Anterior cingulate cortex (tissue), 58 donors: ENCODE measurements at regions not wholly inside any gene's neighbourhood (a gene's known extent, or its start where the extent isn't known, plus 50 kb on each side); places are given as distances from the start of the nearest gene placed in this dataset.
A peak's percentile ranks its signal among the peaks of the same experiment; 100 is the strongest.
"Not testable (repeated sequence)": the region's sequence is repeated elsewhere in the genome, so short reads cannot be mapped to it uniquely, and the experiment has no call there.

Experiments used
- DNase-seq, 58 donors: peaks; one replicate each; lab custom pipeline; 2025; lab: John Stamatoyannopoulos, UW

GRCh38 chr18:54433368-54433767 is 75.7 kb downstream of the C18orf54 start:
- no peak for DNase-seq

- no peak for DNase-seq
Observed at GRCh38 chr18:54433857-54434256, 76.2 kb downstream of the C18orf54 start.

DNA sequence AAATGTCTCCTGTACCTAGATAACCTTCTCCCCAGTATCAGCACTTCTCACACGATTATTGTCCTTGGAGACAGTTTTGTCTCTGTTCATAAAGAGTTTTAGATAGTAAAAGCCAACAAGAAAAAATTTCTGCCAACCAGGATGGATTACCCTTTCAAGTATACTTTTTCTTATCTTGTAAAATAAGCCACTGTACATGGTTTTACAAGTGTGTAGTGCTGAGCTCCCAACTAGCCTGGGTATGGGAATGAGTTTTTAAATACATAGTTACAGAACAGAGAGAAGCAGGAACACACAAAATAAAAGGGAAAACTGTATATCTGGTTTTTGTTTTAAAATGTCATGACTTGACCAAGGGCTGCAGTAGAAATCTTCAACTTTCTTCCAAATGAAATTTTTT is 76.7 kb downstream of the C18orf54 start:
- no peak for DNase-seq

DNA sequence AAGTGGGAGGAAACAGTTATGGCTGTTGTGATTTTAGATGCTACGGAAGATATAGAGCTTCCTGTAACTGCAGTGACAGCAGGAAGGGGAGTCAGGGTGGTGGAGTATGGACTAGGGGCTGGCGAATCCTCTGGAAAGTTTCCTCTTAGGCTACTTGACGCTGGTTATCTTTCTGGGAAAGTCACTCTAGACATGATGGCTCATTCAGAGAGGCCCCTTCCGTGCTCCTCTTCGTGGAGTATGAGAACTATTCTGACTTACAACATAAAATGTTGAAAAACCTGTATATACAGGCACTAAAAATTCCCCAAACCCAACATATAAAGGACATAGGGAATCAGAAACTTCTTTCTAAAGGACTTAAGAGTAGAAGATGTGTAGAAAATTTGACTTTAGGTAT is 78.8 kb downstream of the C18orf54 start:
- no peak for DNase-seq

DNA sequence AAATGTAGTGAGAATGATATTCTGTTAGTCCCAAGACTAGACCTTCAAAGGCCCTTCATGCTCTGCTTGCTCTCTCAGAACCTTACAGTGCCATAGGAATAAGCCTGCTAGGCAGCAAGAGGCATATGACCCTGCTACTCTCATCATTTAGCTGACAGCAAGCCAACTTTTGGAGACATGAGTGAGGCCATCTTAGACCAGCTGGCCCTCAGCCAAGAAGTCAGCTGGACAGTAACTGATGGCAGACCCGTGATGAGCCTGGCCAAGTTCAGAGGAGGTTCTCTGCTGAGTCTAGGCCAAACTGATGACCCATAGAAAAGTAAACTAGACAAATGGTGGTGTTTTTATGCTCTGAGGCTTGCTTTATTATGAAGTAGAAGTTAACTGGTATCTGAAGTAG is 82.6 kb downstream of the C18orf54 start:
- DNase-seq: peak in 1 of 58 donors; percentile 17

DNA sequence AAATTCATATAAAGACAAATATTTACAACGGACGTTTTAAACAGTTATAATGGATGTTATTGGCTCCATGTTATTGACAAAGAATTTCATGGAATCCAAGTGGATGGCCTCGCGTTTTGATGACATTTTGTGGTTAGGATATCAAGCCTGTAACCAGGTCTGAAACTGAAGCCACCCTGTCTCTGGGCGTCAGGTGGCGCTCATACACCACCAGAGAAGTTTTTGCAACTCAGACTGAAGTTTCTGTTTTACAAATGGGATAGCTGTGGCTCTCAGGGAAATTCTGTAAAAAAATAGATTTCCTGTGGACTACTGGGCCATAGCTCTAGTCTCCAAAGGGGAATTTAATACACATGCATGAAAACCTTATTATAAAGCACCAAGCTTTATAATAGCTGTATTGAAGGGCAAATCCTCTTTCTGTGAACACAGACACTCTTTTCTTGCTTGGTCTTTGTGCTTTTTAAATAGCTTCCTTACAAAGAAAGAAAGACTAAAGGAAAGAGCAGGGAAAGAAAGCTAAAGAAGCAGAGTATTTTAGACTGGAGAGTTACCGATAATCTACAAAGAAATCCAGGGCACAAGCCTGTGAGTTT is 86.7 kb downstream of the C18orf54 start:
- peak in 44 of 58 donors; percentile 0 to 39 (median 7) for DNase-seq

DNA sequence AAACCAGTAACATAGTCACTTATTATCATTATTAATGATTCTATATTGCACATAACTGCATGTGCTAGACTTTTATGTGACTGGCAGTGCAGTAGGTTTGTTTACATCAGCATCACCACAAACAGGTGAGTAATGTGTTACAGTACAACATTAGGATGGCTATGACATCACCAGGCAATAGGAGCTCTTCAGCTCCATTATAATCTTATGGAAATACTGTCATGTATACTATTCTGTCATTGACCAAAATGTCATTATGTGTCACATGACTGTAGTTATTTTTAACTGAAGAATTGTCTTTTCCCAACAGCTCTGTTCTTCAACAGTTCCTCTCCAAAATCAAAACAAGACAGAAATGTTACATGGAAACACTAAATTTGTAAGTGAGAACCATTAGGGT is 96.3 kb downstream of the C18orf54 start:
- DNase-seq: no peak

- no peak for DNase-seq
Observed at GRCh38 chr18:54465502-54465901, 107.8 kb downstream of the C18orf54 start.

DNA sequence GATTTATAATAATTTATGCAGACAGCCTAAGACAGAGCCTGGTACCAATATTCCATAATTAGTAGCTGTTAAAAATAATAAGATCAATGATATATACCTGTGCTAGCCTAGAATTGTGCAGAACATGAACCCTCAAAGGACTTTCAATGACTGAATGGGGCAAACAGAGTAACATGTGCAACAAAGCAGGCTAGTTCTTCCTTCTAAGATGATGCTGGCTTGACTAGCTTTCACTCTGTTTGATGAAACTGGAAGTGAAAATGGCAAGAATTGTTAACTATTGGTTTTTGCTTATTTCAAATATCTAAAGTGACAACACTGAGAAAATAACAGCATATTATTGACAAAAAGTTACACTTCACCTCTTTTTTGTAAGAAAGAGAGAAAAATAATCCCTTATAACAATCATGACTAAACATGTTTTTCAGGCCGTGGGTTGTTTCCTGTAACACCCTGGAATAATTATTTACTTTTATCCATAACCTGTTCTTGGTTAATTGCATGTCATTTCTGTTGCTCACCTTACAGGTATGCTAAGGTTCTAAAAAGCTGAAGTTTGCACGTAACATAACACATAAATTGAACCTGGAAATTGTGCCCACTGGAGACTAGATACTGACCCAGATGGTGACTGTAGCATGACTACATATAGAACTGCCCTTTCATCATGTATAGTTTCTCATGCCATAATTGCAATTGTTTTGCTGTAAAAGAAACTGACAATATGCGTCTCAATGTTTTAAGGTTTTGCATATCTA is 108.7 kb downstream of the C18orf54 start:
- no peak for DNase-seq

DNA sequence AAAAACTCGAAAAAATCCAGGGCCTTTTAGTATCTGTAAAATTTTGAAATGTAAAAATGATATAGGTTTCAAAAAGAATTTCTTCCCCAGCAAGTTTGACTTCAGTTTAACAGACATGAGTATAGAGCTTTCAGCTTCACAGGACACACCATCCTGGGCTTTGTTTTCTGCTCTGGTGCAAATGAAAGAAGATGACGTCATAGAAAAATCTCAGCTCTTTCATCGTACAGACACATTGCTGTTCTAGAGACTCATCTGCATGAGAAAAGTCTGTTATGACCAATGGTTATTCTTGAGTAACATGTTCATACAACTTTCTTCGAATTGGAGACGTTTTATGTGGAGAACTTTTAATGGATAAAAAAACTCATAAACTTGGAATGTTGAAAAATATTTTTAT is 111.7 kb upstream of the DYNAP start:
- no peak for DNase-seq

DNA sequence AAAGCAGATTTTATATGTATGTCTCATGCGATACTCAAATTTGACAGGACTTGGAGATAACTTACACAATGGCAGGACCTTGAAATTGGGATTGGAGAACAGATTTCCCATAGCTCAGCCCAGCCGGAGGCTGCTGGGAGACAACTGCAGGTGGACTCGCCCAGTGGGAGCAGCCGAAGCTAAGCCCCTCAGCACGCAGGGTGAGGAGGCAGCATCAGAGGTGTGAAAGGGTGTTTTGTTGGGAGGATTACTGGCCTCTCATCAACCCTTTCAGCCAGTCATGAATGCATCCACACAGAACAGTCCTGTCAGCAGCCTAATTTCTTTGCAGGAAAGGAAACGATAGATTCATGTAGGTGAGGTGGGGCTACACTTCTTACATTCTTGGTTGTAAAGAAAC is 110.4 kb upstream of the DYNAP start:
- no peak for DNase-seq

- DNase-seq: not testable (repeated sequence)
Observed at GRCh38 chr18:54502451-54502850, 88.6 kb upstream of the DYNAP start.

- DNase-seq: no peak
Observed at GRCh38 chr18:54503131-54503894, 87.7 kb upstream of the DYNAP start.

GRCh38 chr18:54506516-54507261 is 84.4 kb upstream of the DYNAP start:
- DNase-seq: no peak

GRCh38 chr18:54509793-54510192 is 81.3 kb upstream of the DYNAP start:
- DNase-seq: no peak

GRCh38 chr18:54515149-54515548 is 75.9 kb upstream of the DYNAP start:
- DNase-seq: no peak

DNA sequence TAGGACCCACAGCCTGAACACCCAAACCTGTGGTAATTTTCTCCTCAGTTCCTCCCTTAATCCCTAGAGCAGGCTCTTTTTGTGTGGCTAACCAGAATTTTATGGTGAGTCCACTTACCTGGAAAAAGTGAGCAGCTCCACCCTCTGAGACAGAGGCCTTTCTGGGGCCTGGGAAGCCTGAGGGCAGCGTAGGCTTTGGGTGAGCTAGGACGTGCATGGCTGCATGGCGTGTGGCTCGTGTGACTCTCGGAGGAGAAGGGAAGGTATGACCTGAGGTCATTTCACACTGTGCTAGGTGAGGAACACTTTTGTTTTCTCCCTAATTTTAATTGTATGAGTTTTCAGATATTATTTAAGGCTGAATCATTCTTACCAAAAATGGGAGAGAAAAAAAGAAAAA is 73.5 kb upstream of the DYNAP start:
- DNase-seq: no peak

DNA sequence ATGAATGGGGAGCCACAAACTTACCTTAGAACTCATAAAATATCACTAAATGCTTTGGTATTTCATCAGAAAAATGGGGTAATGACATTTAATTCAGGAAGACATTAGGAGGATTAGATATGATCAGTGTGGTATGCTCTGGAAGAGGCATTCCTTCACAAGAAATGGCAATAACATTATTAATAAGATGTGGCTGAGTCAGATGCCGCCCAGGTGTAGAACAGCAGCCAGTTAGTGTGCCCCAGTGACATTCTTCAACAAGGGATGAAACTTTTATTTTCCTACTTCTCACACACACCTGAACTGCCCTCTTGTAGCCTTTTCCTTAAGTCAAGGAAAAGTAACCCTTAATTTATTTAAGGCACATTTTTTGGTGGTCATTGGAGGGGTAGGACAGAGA is 69.2 kb upstream of the DYNAP start:
- no peak for DNase-seq

GRCh38 chr18:54528942-54529376 is 62.1 kb upstream of the DYNAP start:
- DNase-seq: no peak

- no peak for DNase-seq
Observed at GRCh38 chr18:54529444-54529843, 61.6 kb upstream of the DYNAP start.

DNA sequence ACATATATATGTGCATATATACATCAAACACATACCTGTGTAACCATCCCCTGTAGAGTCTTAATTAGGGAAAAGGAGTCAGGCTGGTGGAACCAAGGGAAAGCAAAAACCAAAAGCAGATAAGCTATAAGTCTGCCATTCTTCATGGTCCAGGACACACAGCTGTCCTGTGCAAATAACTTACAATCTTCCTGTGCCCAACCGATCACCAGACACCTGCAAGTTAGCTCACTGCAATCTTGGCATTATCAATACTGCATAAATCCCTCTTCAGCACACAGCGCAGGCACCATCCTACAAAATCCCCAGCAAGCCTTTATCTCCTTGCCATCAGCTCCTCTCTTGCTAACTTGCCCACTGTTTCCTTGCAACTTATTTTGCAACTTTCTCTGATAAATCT is 60.8 kb upstream of the DYNAP start:
- DNase-seq: no peak
